NT2/D1 (cell line): ENCODE measurements at regions not wholly inside any gene's neighbourhood (a gene's known extent, or its start where the extent isn't known, plus 50 kb on each side); places are given as distances from the start of the nearest gene placed in this dataset.

Experiments used
- SUZ12 ChIP-seq: IDR thresholded peaks from 2 replicates; pipeline ENCODE4 v1.6.1; 2011; ENCODE audit not compliant: insufficient read length, insufficient read depth; ENCODE audit errors: extremely low read depth
- YY1 ChIP-seq: IDR thresholded peaks from 2 replicates; pipeline ENCODE4 v1.6.1; 2011; ENCODE audit not compliant: insufficient read length, insufficient read depth
- ZNF274 ChIP-seq: IDR thresholded peaks from 2 replicates; pipeline ENCODE4 v1.6.1; 2011; ENCODE audit warnings: mild to moderate bottlenecking, low read depth, low read length

GRCh38 chr4:160927311-160927710, 1236.5 kb downstream of the FSTL5 start:
- TF ChIP-seq YY1 (no peak), ZNF274 (no peak), SUZ12 (no peak)
